Left colon (tissue), 2 donors: ENCODE measurements at regions not wholly inside any gene's neighbourhood (a gene's known extent, or its start where the extent isn't known, plus 50 kb on each side); places are given as distances from the start of the nearest gene placed in this dataset.

ENCODE experiments used
- ATAC-seq: fragments of 200-7000 bp; cut with Tn5 transposase; one replicate; pipeline ENCODE4 v1.9.1; 2020; ENCODE audit warnings: mild to moderate bottlenecking, moderate library complexity
- DNase-seq, 2 donors: peaks; one replicate each; pipeline ENCODE4 v3.0.0-alpha.2; 2020
- intact Hi-C, 2 donors: fragments of 100-400 bp; cut with DNase I in 1 of 2; cut with micrococcal nuclease in 1 of 2; formaldehyde crosslinking; loops; one replicate each; pipeline versions ENCODE4 v1.11.2 to v1.14.0; 2022; cut with DNase I, micrococcal nuclease
- donor health status: DM: no; HTN: no; CAD: no.
- donor health status: DM: yes; HTN: yes; CAD: no.

DNA sequence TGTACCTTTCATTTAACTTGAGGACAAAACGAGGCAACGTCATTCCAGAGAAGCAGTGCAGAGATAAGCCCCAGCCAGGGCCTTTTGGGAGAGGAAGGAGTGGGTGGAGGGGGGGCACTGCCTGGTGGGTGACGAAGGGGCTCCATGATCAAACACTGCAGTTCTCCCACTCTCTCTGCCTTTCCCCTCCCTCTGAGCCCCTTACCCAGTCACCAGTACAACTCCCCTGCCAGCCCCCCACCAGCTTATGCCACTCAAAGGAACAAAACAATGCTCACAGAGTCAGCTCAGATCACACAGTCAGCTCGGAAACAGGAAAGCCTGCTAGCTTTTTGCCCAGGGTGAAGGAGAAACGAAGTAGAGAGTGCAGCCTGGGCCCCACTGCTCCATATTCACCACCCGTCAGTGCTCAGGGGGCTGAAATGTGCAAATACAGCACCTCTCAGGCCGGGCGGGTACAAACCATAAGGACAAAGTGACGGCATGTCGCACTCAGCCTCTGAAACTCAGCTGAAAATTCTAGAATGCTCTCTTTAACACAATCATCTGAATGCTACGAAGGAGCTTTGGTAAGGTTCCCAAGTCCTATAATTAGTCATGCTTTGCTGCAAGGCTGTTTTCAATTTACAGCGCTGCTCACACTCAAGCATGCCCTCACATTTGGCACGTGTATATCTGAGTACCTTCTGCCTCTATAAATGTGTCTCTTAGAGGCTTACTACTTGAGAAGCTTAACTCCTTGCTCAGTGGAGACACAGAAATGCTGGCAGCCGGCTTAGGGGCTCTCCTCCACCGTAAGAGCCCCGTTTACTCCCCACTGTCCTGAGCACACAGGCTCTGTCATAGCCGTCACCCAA, 65.8 kb upstream of the RAB4A start:
- intact Hi-C loops, result no loop called here
- ATAC-seq, result peak; percentile 28
- DNase-seq, result no peak

DNA sequence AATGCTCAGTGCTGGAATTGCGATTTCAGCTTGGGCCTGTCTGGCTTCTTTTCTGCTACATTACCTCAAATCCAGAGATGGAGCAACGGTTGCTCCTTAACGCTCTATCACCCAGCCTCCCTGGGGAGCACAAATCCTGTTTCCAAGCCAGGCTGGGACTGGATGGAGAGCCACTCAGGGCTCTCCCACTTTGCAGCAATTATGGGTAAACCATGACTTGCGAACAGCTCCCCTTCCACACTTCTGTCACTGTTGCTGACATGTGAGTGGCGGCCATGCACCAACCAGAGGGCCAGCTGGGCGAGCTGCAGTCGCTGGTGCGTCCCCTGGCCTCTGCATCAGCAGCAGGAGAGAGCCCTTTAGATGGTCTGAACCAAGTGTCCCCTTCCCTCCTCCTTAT, 65.1 kb upstream of the RAB4A start:
- ATAC-seq, result no peak
- intact Hi-C loops, result no loop called here
- DNase-seq, result no peak

DNA sequence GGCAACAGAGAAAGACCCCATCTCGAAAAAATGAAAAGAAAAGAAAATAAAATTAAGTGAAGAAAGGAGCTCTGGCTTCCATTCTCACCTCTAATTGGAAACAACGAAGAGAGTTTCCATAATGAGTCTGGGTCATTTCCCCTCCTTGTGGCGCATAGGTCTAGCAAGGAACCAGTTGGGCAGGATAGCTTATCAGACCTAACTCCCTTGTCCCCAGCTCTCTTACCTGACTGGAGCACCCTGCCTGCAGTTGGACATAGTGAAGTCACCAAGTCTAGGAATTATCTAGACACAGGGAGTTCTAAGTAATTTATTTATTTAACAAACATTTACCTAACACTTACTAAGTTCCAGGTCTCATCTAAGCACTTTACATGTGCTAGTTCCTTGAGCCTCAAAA, 63.0 kb upstream of the RAB4A start:
- intact Hi-C loops, result no loop called here
- no peak for ATAC-seq
- DNase-seq, result no peak

DNA sequence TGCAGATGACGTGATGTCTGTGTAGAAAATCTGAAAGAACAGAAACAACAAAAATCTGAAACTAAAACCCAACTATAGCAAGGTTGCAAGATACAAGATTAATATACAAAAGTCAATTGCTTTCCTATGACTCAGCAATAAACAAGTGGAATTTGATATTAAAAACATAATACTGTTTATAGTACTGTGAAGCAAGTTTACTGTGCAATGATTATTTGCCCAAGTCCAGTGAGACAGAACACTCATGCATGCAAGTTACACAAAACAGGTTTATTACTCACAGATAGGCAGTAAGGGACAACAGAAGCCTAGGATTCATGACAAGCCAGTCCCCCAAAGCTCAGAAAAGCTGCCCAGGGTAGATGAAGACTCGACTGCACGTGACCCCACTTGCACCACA, 62.4 kb upstream of the RAB4A start:
- ATAC-seq (no peak), DNase-seq (no peak)
- intact Hi-C loops, result no loop called here

DNA sequence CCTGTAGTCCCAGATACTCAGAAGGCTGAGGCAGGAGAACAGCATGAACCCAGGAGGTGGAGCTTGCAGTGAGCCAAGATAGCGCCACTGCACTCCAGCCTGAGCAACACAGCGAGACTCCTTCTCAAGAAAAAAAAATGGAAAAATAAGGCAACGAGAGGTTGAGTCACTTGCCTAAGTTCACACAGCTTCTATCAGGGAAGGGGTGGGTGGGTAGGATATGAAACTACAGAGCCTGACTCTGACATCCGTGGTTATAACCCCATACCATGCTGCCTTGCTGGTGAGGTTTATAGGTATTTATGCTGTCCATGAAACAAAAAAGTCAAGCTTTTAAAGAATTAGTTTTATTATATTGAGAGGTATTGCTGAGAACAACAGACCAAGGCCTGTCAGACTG, 61.5 kb upstream of the RAB4A start:
- DNase-seq (no peak), ATAC-seq (no peak)
- intact Hi-C loops, result no loop called here

DNA sequence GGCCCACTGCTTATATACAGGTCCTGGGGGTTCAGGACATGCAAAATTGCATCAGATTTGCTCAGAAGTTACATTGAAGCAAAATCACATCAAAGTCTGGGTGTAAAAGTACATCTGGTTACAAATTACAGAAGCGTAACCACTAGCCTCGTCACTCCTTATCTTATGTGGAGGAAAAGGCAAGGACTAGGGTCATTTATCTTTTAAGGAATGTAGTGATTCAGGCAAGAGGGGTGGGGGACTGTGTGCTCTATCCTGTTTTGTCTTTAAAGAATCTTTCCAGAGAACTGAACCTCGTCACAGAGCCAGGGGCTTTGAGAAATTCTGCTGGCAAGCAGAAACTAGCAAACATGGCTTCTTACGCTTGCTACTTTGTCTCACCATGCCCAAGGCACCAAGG, 61.1 kb upstream of the RAB4A start:
- ATAC-seq (no peak), DNase-seq (no peak)
- intact Hi-C loops, result no loop called here

DNA sequence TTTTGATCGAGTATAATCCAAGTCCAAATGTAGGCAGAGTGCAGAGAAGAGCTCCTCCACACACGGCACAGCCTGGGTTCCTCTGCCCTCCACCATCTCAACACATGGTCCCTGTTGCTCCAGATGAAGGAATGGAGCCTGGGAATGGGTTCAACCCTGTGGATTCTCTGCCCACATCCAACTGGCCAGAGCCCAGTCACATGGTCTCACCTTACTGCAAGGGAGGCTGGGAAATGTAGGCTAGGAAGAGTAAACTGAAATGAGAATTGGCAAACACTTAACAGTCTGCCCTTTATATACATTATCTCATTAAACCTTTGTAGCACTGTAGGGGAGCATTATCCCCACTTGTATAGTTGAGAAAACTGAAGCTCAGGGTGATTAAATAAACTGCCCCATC, 60.1 kb upstream of the RAB4A start:
- DNase-seq, result no peak
- intact Hi-C loops, result no loop called here
- ATAC-seq, result no peak

DNA sequence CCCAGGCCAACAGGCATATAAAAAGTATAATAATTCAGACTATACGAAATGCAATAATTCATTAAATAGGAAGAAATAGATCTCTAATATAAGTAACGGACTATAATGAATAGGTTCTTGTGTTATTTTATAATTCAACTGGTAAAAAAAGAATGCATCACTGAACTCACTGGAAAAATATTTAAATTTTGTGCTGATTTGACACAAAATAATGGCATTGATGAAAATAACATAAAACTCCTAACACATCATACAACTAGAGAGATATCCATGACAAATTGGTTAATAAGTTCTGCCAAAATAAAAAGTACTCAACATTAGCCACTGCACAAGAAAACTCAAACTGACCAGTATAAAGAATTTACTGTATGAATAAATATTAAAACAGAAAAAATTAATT, 57.1 kb upstream of the RAB4A start:
- ATAC-seq, result no peak

DNA sequence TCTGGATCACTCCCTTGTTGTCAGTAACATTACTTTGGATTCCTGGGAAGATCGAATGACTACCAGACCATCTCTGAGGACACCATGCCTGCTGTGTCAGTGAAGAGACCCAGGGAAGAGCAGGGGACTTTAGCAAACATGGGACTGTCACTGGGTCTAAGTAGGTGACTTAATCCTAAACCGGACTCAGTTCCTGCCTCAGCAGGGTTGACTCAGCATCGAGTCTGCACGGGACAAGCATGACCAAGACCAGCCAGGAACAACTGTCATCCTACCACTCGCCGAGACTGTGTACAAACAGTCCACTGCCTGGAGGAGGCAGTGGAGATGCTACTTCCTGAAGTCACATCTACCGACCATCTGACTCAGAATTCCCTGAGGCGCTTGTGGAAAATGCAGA, 53.2 kb upstream of the RAB4A start:
- no peak for ATAC-seq
- DNase-seq, result no peak
- intact Hi-C loops, result no loop called here

More for the DNA sequence above, 57.1 kb upstream of the RAB4A start:
- intact Hi-C loops, result no loop called here
- DNase-seq, result no peak

DNA sequence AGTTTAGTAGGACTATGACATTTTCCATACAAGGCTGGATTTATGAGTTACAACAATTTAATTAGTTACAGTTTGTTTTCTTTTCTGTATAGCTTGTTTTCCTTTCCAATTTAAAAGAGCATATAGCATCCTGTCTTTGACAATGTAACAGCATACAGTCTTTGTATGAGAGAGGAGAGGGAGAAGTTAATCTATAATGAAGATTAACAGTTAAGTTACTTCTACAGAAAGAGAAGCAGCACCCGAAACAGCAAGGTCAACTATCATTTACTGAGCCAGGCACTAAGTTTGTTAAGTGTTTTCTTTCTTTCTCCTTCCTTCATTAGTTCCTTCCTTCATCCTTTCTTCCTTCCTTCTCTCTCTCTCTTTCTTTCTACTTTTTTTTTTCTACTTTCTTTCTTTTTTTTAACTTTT, 52.3 kb upstream of the RAB4A start:
- DNase-seq (no peak), ATAC-seq (no peak)
- intact Hi-C loops, result no loop called here

DNA sequence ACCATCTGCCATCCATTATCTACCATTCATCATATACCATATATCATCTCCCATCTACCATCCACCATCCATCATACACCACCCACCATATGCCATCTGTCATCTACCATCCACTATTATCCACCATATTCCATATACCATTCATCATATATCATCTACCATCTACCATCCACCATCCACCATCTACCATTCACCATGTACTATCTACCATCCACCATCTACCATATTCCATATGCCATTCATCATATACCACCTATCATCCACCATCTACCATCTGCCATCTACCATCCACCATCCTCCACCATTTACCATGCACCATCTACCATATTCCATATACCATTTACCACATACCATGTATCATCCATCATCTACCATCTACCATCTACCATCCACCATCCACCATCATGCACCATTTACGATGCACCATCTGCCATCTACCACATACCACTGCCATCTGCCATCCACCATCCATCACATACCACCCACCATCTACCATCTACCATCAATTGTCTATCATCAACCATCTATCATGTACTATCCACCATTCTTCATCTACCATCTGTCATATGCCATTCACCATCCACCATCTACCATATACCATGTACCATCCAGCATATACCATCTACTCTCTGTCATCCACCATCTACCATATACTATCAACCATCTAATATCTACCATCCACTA, 50.6 kb upstream of the RAB4A start:
- intact Hi-C loops, result loop anchor here in 1 of 2 donors (5.0 kb wide), 1 partner anchor 488 kb away; no protein-coding TSS in a partner anchor
- no peak for ATAC-seq
- DNase-seq, result no peak

DNA sequence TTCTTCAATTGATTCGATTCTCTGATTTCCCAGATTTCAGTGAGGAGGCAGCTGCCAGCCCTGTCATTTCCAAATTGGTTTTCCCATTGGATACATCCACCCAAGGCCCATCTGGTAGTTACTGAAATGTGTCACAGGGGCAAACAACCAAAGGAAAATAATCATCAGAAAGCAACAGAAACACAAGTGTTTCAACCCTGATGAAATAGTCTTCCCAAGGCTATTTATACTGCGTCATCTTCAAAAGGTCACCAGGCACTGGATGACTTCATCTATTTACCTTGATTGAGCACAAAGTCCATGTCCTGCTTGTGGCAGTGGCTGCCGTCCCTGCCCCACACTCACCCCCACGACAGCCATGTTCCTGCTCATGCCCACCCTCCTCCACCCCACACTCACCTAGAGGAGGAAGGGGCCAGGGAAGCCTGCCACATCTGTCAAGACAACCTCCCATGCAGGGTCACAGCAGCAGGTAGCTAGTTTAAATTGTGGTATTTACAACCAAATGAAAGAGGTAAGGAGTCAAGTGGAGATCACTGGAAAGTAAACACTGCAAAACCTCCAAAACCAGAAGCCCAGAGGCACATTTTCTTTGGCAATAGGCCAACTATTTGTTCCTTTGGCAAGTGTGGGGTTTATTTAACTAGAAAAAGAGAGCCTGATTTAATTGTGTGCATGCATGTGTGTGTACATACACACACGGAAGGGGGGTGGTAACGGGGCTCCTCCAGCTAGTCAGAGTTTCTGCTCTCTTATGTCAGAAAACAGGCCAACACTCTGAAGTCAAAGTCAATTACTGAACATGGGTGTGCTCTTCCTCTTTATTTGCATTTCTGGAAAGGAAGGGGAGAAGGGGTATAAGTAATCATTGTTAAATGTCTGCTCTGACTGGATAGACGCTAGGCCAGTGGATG, 49.5 kb upstream of the RAB4A start:
- intact Hi-C loops, result loop anchor here in 1 of 2 donors (5.0 kb wide), 1 partner anchor 489 kb away; no protein-coding TSS in a partner anchor
- peak; percentile 84 for ATAC-seq
- peak; percentile 46 to 71 for DNase-seq
